Hematopoietic multipotent progenitor cell (in vitro differentiated cells): ENCODE measurements at regions not wholly inside any gene's neighbourhood (a gene's known extent, or its start where the extent isn't known, plus 50 kb on each side); places are given as distances from the start of the nearest gene placed in this dataset.

Source experiments
- DNase-seq, 3 donors: peaks; one replicate each; pipeline ENCODE4 v3.0.0-alpha.2; 2011 to 2015; ENCODE audit warnings: low read depth in 2 of 3, low spot score in 2 of 3

- peak in 2 of 3 donors; percentile 18 to 64 for DNase-seq
Measured at GRCh38 chr2:41791523-41791922, 256.3 kb upstream of the PKDCC start.

- no peak for DNase-seq
Measured at GRCh38 chr2:41803361-41803760, 244.5 kb upstream of the PKDCC start.

GRCh38 chr2:41806286-41806685, 241.5 kb upstream of the PKDCC start:
- no peak for DNase-seq

- no peak for DNase-seq
Measured at GRCh38 chr2:41821167-41821566, 226.7 kb upstream of the PKDCC start.

- DNase-seq: no peak
Measured at GRCh38 chr2:41826921-41827320, 220.9 kb upstream of the PKDCC start.

GRCh38 chr2:41827354-41827971, 220.4 kb upstream of the PKDCC start:
- DNase-seq: no peak

- DNase-seq: no peak
Measured at GRCh38 chr2:41828052-41828643, 219.7 kb upstream of the PKDCC start.

GRCh38 chr2:41829052-41829451, 218.8 kb upstream of the PKDCC start:
- DNase-seq: no peak

- no peak for DNase-seq
Measured at GRCh38 chr2:41830600-41830999, 217.2 kb upstream of the PKDCC start.

- no peak for DNase-seq
Measured at GRCh38 chr2:41832218-41832617, 215.6 kb upstream of the PKDCC start.

GRCh38 chr2:41835401-41835800, 212.4 kb upstream of the PKDCC start:
- no peak for DNase-seq

- peak in 2 of 3 donors; percentile 33 to 59 for DNase-seq
Measured at GRCh38 chr2:41836948-41837347, 210.9 kb upstream of the PKDCC start.

- DNase-seq: no peak
Measured at GRCh38 chr2:41837610-41838009, 210.2 kb upstream of the PKDCC start.

- peak; percentile 93 to 96 (median 94) for DNase-seq
Measured at GRCh38 chr2:41840702-41841551, 206.9 kb upstream of the PKDCC start.

GRCh38 chr2:41846962-41847361, 200.9 kb upstream of the PKDCC start:
- DNase-seq: no peak

GRCh38 chr2:41847744-41848441, 199.9 kb upstream of the PKDCC start:
- no peak for DNase-seq

- DNase-seq: no peak
Measured at GRCh38 chr2:41851554-41851953, 196.3 kb upstream of the PKDCC start.

GRCh38 chr2:41853427-41854191, 194.2 kb upstream of the PKDCC start:
- peak in 1 of 3 donors; percentile 11 for DNase-seq

GRCh38 chr2:41854227-41854626, 193.6 kb upstream of the PKDCC start:
- no peak for DNase-seq

- no peak for DNase-seq
Measured at GRCh38 chr2:41856946-41857345, 190.9 kb upstream of the PKDCC start.
